Fibroblast of skin of abdomen (primary cell): ENCODE measurements at regions not wholly inside any gene's neighbourhood (a gene's known extent, or its start where the extent isn't known, plus 50 kb on each side); places are given as distances from the start of the nearest gene placed in this dataset.
"Not testable (repeated sequence)": the region's sequence is repeated elsewhere in the genome, so short reads cannot be mapped to it uniquely, and the experiment has no call there.

ENCODE experiments used
- DNase-seq: peaks from one replicate; pipeline ENCODE4 v3.0.0-alpha.2; 2013

GRCh38 chr17:72456075-72456474 is 335.3 kb downstream of the SOX9 start:
- DNase-seq = peak; percentile 4

GRCh38 chr17:72457712-72458111 is 336.9 kb downstream of the SOX9 start:
- DNase-seq = no peak

GRCh38 chr17:72458301-72458700 is 337.5 kb downstream of the SOX9 start:
- DNase-seq = no peak

- DNase-seq = no peak
Observed at GRCh38 chr17:72460711-72461110, 339.9 kb downstream of the SOX9 start.

GRCh38 chr17:72461757-72462156 is 340.9 kb downstream of the SOX9 start:
- no peak for DNase-seq

GRCh38 chr17:72462407-72462806 is 341.6 kb downstream of the SOX9 start:
- peak; percentile 19 for DNase-seq

- DNase-seq = no peak
Observed at GRCh38 chr17:72462814-72463213, 342.0 kb downstream of the SOX9 start.

- no peak for DNase-seq
Observed at GRCh38 chr17:72463287-72464102, 342.7 kb downstream of the SOX9 start.

- not testable (repeated sequence) for DNase-seq
Observed at GRCh38 chr17:72464221-72464620, 343.4 kb downstream of the SOX9 start.

- DNase-seq = peak; percentile 69
Observed at GRCh38 chr17:72465191-72466024, 344.6 kb downstream of the SOX9 start.

GRCh38 chr17:72466199-72466598 is 345.4 kb downstream of the SOX9 start:
- DNase-seq = peak; percentile 38

- DNase-seq = no peak
Observed at GRCh38 chr17:72466606-72467005, 345.8 kb downstream of the SOX9 start.

GRCh38 chr17:72467841-72468653 is 347.2 kb downstream of the SOX9 start:
- DNase-seq = peak; percentile 74

- no peak for DNase-seq
Observed at GRCh38 chr17:72468841-72469240, 348.0 kb downstream of the SOX9 start.

- DNase-seq = no peak
Observed at GRCh38 chr17:72470121-72470705, 349.4 kb downstream of the SOX9 start.

GRCh38 chr17:72470734-72471133 is 349.9 kb downstream of the SOX9 start:
- no peak for DNase-seq

GRCh38 chr17:72471296-72471695 is 350.5 kb downstream of the SOX9 start:
- no peak for DNase-seq

GRCh38 chr17:72472106-72472505 is 351.3 kb downstream of the SOX9 start:
- no peak for DNase-seq

- not testable (repeated sequence) for DNase-seq
Observed at GRCh38 chr17:72472853-72473390, 352.1 kb downstream of the SOX9 start.

GRCh38 chr17:72474243-72474642 is 353.4 kb downstream of the SOX9 start:
- no peak for DNase-seq

GRCh38 chr17:72474719-72475477 is 354.1 kb downstream of the SOX9 start:
- DNase-seq = no peak
